ENCODE measurements at regions not wholly inside any gene's neighbourhood (a gene's known extent, or its start where the extent isn't known, plus 50 kb on each side); places are given as distances from the start of the nearest gene placed in this dataset.

DNA sequence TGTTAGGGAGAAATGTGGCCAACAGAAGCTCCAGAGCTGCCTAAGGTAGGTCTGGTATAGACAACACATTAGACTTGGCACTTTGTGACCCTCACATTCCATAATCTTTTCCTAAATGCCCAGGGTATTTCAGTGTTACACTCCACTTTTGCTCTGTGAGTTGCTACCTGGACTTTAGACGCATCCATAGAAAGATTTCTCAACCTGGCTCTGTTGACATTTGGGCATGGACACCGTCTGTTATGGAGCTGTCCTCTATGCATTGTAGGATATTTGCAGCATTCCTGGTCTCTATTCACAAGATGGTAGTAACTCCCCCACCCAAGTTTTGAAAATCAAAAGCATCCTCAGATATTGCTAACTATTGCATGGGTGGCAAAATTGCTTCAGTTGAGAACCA lies 136.5 kb upstream of the NETO1 start:
- no peaks in the 10 kb centered on the region for H3K79me1 ChIP-seq (replicated peaks; ENCODE audit: low read length, poor library complexity, severe bottlenecking)
- no peak overlapping the region for H2AK5ac ChIP-seq (ENCODE audit: low read length, severe bottlenecking)
- H3K27ac ChIP-seq (ENCODE audit: low read length, poor library complexity, severe bottlenecking): no peak overlapping the region
- no peak overlapping the region for H3K18ac ChIP-seq (ENCODE audit: low read depth in 1 of 2, low read length in 2 of 2)
- no peak overlapping the region for H4K91ac ChIP-seq (ENCODE audit: low read length)
- no peak overlapping the region for H3K4me3 ChIP-seq (ENCODE audit: insufficient read depth in 1 of 2, low read depth in 1 of 2, low read length in 2 of 2)
- no peaks in the 10 kb centered on the region for H3K27me3 ChIP-seq (ENCODE audit: control insufficient read depth in 1 of 2, insufficient read depth in 1 of 2, low read length in 2 of 2)
- H4K8ac ChIP-seq (ENCODE audit: low read length): no peak overlapping the region
- H2BK5ac ChIP-seq (ENCODE audit: low read depth, low read length, poor library complexity, severe bottlenecking): no peak overlapping the region
- DNase-seq: no peak
- H2BK120ac ChIP-seq (ENCODE audit: low read depth, low read length): no peak overlapping the region
- no peaks in the 10 kb centered on the region for H3K36me3 ChIP-seq (ENCODE audit: control insufficient read depth in 1 of 2, insufficient read depth in 2 of 2, low read depth in 1 of 2, low read length in 2 of 2)
- H3K4me1 ChIP-seq (ENCODE audit: control insufficient read depth, insufficient read depth, low read depth, low read length): peaks cover 2% of the 10 kb centered on the region
- H3K14ac ChIP-seq (ENCODE audit: low read length in 2 of 2): no peak overlapping the region
- H3K4me2 ChIP-seq (ENCODE audit: low read length, poor library complexity, severe bottlenecking): no peak overlapping the region
- no peak overlapping the region for H3K23ac ChIP-seq (ENCODE audit: low read length in 2 of 2)
- H2BK12ac ChIP-seq (ENCODE audit: low read length in 2 of 2): no peak overlapping the region
- WGBS: 93% methylated on average over 2 of the region's 2 CpGs
- no peak overlapping the region for H3K4ac ChIP-seq (ENCODE audit: low read depth in 1 of 2, low read length in 2 of 2)
- H3K9me3 ChIP-seq (ENCODE audit: control insufficient read depth, low read length): peaks cover 28% of the 10 kb centered on the region
- no peak overlapping the region for H3K9ac ChIP-seq (ENCODE audit: low read length)
- no peak overlapping the region for H2BK15ac ChIP-seq (ENCODE audit: low read depth, poor library complexity, severe bottlenecking)
- H2AFZ ChIP-seq (ENCODE audit: low read depth, low read length): no peak overlapping the region

GRCh38 chr18:72999971-73000607 lies 132.3 kb upstream of the NETO1 start:
- H3K36me3 ChIP-seq (ENCODE audit: control insufficient read depth in 1 of 2, insufficient read depth in 2 of 2, low read depth in 1 of 2, low read length in 2 of 2): no peaks in the 10 kb centered on the region
- H3K9ac ChIP-seq (ENCODE audit: low read length): no peak overlapping the region

DNA sequence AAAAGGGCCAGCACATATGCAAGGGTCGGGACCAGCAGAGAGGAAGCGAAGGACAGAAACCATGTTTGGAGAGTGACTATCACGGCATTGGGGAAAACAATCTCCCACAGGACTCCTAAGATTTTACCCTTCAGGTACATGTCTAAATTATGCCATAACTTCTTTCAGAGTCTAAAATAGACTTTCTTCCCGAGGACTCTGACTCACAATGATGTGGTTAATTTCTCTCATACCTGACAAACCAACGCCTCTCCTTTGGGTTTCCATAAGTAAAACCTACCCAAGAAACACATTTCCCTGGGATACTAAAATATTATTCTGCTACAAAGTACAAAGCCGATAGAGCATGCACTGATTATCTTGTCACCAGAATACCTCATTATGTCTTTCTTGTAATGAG lies 127.8 kb upstream of the NETO1 start:
- H3K18ac ChIP-seq (ENCODE audit: low read depth in 1 of 2, low read length in 2 of 2): no peak overlapping the region
- H4K8ac ChIP-seq (ENCODE audit: low read length): no peak overlapping the region
- H2BK120ac ChIP-seq (ENCODE audit: low read depth, low read length): no peak overlapping the region
- H4K91ac ChIP-seq (ENCODE audit: low read length): no peak overlapping the region
- WGBS: 82% methylated on average over 5 of the region's 6 CpGs
- H2AK5ac ChIP-seq (ENCODE audit: low read length, severe bottlenecking): no peak overlapping the region
- no peaks in the 10 kb centered on the region for H3K36me3 ChIP-seq (ENCODE audit: control insufficient read depth in 1 of 2, insufficient read depth in 2 of 2, low read depth in 1 of 2, low read length in 2 of 2)
- no peak overlapping the region for H3K4ac ChIP-seq (ENCODE audit: low read depth in 1 of 2, low read length in 2 of 2)
- no peak for DNase-seq
- no peak overlapping the region for H3K4me2 ChIP-seq (ENCODE audit: low read length, poor library complexity, severe bottlenecking)
- H3K14ac ChIP-seq (ENCODE audit: low read length in 2 of 2): no peak overlapping the region
- no peak overlapping the region for H2BK12ac ChIP-seq (ENCODE audit: low read length in 2 of 2)
- no peaks in the 10 kb centered on the region for H3K79me1 ChIP-seq (replicated peaks; ENCODE audit: low read length, poor library complexity, severe bottlenecking)
- no peak overlapping the region for H3K27ac ChIP-seq (ENCODE audit: low read length, poor library complexity, severe bottlenecking)
- no peak overlapping the region for H3K23ac ChIP-seq (ENCODE audit: low read length in 2 of 2)
- H2BK5ac ChIP-seq (ENCODE audit: low read depth, low read length, poor library complexity, severe bottlenecking): no peak overlapping the region
- H3K4me1 ChIP-seq (ENCODE audit: control insufficient read depth, insufficient read depth, low read depth, low read length): no peaks in the 10 kb centered on the region
- H2AFZ ChIP-seq (ENCODE audit: low read depth, low read length): no peak overlapping the region
- no peak overlapping the region for H3K9ac ChIP-seq (ENCODE audit: low read length)
- no peak overlapping the region for H2BK15ac ChIP-seq (ENCODE audit: low read depth, poor library complexity, severe bottlenecking)
- H3K9me3 ChIP-seq (ENCODE audit: control insufficient read depth, low read length): peaks cover 19% of the 10 kb centered on the region
- H3K27me3 ChIP-seq (ENCODE audit: control insufficient read depth in 1 of 2, insufficient read depth in 1 of 2, low read length in 2 of 2): no peaks in the 10 kb centered on the region
- no peak overlapping the region for H3K4me3 ChIP-seq (ENCODE audit: insufficient read depth in 1 of 2, low read depth in 1 of 2, low read length in 2 of 2)

More at GRCh38 chr18:72999971-73000607, 132.3 kb upstream of the NETO1 start:
- H3K9me3 ChIP-seq (ENCODE audit: control insufficient read depth, low read length): peaks cover 28% of the 10 kb centered on the region
- H2BK5ac ChIP-seq (ENCODE audit: low read depth, low read length, poor library complexity, severe bottlenecking): no peak overlapping the region
- H2BK12ac ChIP-seq (ENCODE audit: low read length in 2 of 2): no peak overlapping the region
- no peak for DNase-seq
- H3K4me3 ChIP-seq (ENCODE audit: insufficient read depth in 1 of 2, low read depth in 1 of 2, low read length in 2 of 2): no peak overlapping the region
- H3K79me1 ChIP-seq (replicated peaks; ENCODE audit: low read length, poor library complexity, severe bottlenecking): no peaks in the 10 kb centered on the region
- no peak overlapping the region for H2AFZ ChIP-seq (ENCODE audit: low read depth, low read length)
- no peak overlapping the region for H3K4ac ChIP-seq (ENCODE audit: low read depth in 1 of 2, low read length in 2 of 2)
- no peak overlapping the region for H3K14ac ChIP-seq (ENCODE audit: low read length in 2 of 2)
- no peak overlapping the region for H3K18ac ChIP-seq (ENCODE audit: low read depth in 1 of 2, low read length in 2 of 2)
- no peak overlapping the region for H2AK5ac ChIP-seq (ENCODE audit: low read length, severe bottlenecking)
- H3K27me3 ChIP-seq (ENCODE audit: control insufficient read depth in 1 of 2, insufficient read depth in 1 of 2, low read length in 2 of 2): no peaks in the 10 kb centered on the region
- H4K8ac ChIP-seq (ENCODE audit: low read length): no peak overlapping the region
- H3K23ac ChIP-seq (ENCODE audit: low read length in 2 of 2): no peak overlapping the region
- H4K91ac ChIP-seq (ENCODE audit: low read length): no peak overlapping the region
- H2BK15ac ChIP-seq (ENCODE audit: low read depth, poor library complexity, severe bottlenecking): no peak overlapping the region
- no peak overlapping the region for H2BK120ac ChIP-seq (ENCODE audit: low read depth, low read length)
- H3K4me1 ChIP-seq (ENCODE audit: control insufficient read depth, insufficient read depth, low read depth, low read length): no peaks in the 10 kb centered on the region
- H3K27ac ChIP-seq (ENCODE audit: low read length, poor library complexity, severe bottlenecking): no peak overlapping the region
- H3K4me2 ChIP-seq (ENCODE audit: low read length, poor library complexity, severe bottlenecking): no peak overlapping the region

DNA sequence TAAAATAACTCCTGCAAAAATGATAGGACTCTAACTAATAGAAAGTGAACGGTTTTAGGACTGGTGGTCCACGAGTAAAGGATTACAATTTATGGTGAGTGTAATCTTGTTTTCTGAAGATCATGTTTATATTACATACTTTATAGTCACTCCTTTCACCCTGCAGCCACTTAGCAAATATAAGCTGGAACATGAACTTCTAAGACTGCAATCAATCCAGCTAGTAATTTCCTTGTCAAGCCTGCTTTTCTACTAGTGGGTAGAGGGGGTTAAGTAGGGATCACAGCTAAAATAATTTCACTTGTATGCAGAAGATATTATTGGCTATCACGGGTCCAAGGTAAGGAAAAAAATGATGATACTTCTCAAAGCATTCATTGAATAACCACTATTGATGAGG lies 125.5 kb upstream of the NETO1 start:
- Histone ChIP-seq H3K4me3 (ENCODE audit: insufficient read depth in 1 of 2, low read depth in 1 of 2, low read length in 2 of 2) (no peak overlapping the region), H2AFZ (ENCODE audit: low read depth, low read length) (no peak overlapping the region), H4K8ac (ENCODE audit: low read length) (no peak overlapping the region), H3K9me3 (ENCODE audit: control insufficient read depth, low read length) (peaks cover 19% of the 10 kb centered on the region), H3K27ac (ENCODE audit: low read length, poor library complexity, severe bottlenecking) (no peak overlapping the region), H3K4ac (ENCODE audit: low read depth in 1 of 2, low read length in 2 of 2) (no peak overlapping the region), H3K9ac (ENCODE audit: low read length) (no peak overlapping the region), H3K79me1 (replicated peaks; ENCODE audit: low read length, poor library complexity, severe bottlenecking) (no peaks in the 10 kb centered on the region), H2BK12ac (ENCODE audit: low read length in 2 of 2) (no peak overlapping the region), H3K18ac (ENCODE audit: low read depth in 1 of 2, low read length in 2 of 2) (no peak overlapping the region), H3K36me3 (ENCODE audit: control insufficient read depth in 1 of 2, insufficient read depth in 2 of 2, low read depth in 1 of 2, low read length in 2 of 2) (no peaks in the 10 kb centered on the region), H2AK5ac (ENCODE audit: low read length, severe bottlenecking) (no peak overlapping the region), H3K23ac (ENCODE audit: low read length in 2 of 2) (no peak overlapping the region), H2BK120ac (ENCODE audit: low read depth, low read length) (no peak overlapping the region), H3K27me3 (ENCODE audit: control insufficient read depth in 1 of 2, insufficient read depth in 1 of 2, low read length in 2 of 2) (no peaks in the 10 kb centered on the region), H3K4me2 (ENCODE audit: low read length, poor library complexity, severe bottlenecking) (no peak overlapping the region), H2BK5ac (ENCODE audit: low read depth, low read length, poor library complexity, severe bottlenecking) (no peak overlapping the region), H4K91ac (ENCODE audit: low read length) (no peak overlapping the region), H3K4me1 (ENCODE audit: control insufficient read depth, insufficient read depth, low read depth, low read length) (no peaks in the 10 kb centered on the region), H2BK15ac (ENCODE audit: low read depth, poor library complexity, severe bottlenecking) (no peak overlapping the region), H3K14ac (ENCODE audit: low read length in 2 of 2) (no peak overlapping the region)
- DNase-seq: no peak
- 70% methylated on average over 2 of the region's 3 CpGs for WGBS
